NT2/D1 (cell line): ENCODE measurements at regions not wholly inside any gene's neighbourhood (a gene's known extent, or its start where the extent isn't known, plus 50 kb on each side); places are given as distances from the start of the nearest gene placed in this dataset.

Experiments used
- YY1 ChIP-seq: IDR thresholded peaks from 2 replicates; pipeline ENCODE4 v1.6.1; 2011; ENCODE audit not compliant: insufficient read length, insufficient read depth
- ZNF274 ChIP-seq: IDR thresholded peaks from 2 replicates; pipeline ENCODE4 v1.6.1; 2011; ENCODE audit warnings: mild to moderate bottlenecking, low read depth, low read length

- no peak for TF ChIP-seq ZNF274
- no peak for TF ChIP-seq YY1
Measured at GRCh38 chrY:13066372-13066771, 161.7 kb downstream of the DDX3Y start.
